SK-N-SH (cell line): ENCODE measurements at regions not wholly inside any gene's neighbourhood (a gene's known extent, or its start where the extent isn't known, plus 50 kb on each side); places are given as distances from the start of the nearest gene placed in this dataset.

Source experiments
- CTCF ChIA-PET: fragments of 300-600, 350-600 bp; formaldehyde crosslinking; extraction: SDS; loops from one replicate; lab custom pipeline; 2021; lab: Yijun Ruan, JAX
- POLR2A ChIA-PET: fragments of 350-600 bp; sonication (Branson Sonifier 250); formaldehyde crosslinking; extraction: SDS; loops from one replicate; lab custom pipeline; 2020; ENCODE audit warnings: antibody characterized with exemption, inconsistent platforms; lab: Yijun Ruan, JAX
- DNase-seq: peaks from one replicate; pipeline ENCODE4 v3.0.0; 2012
- H2AFZ ChIP-seq: fragments of 200-600 bp; sonication (generic); 2 replicates; pipeline ENCODE4 v1.8.1; 2016; ENCODE audit warnings: antibody characterized with exemption, mild to moderate bottlenecking, low read depth
- H3F3A ChIP-seq: fragments of 200-600 bp; sonication (generic); replicated peaks from 2 replicates; pipeline ENCODE3; 2016; ENCODE audit warnings: antibody characterized with exemption, mild to moderate bottlenecking; ENCODE audit not compliant: insufficient read depth
- H3K27ac ChIP-seq, 2 experiments: fragments of 200-500 bp in 1 of 2; fragments of 200-600 bp in 1 of 2; sonication (Bioruptor generic) in 1 of 2; sonication (generic), shearing (Covaris generic) in 1 of 2; 2 replicates each; pipeline versions ENCODE4 v1.5.1 to v1.6.1; 2014 to 2016; ENCODE audit warnings: low read depth in 2 of 2, inconsistent platforms in 1 of 2, low read length in 1 of 2, mild to moderate bottlenecking in 1 of 2, mixed read lengths in 1 of 2
- H3K27me3 ChIP-seq: fragments of 200-600 bp; sonication (generic), shearing (Covaris generic); 2 replicates; pipeline ENCODE4 v1.6.1; 2016; ENCODE audit warnings: mixed run types; ENCODE audit not compliant: insufficient read depth
- H3K36me3 ChIP-seq, 2 experiments: fragments of 200-500 bp in 1 of 2; fragments of 200-600 bp in 1 of 2; sonication (Bioruptor generic) in 1 of 2; sonication (generic) in 1 of 2; replicated peaks in 1 of 2; 2 replicates each; pipeline versions ENCODE3 to v1.5.1; 2014 to 2016; ENCODE audit warnings: low read length in 1 of 2, mild to moderate bottlenecking in 1 of 2; ENCODE audit not compliant: insufficient read depth in 2 of 2, control insufficient read depth in 1 of 2
- H3K4me1 ChIP-seq, 2 experiments: fragments of 200-500 bp in 1 of 2; fragments of 200-600 bp in 1 of 2; sonication (Bioruptor generic) in 1 of 2; sonication (generic), shearing (Covaris generic) in 1 of 2; 2 replicates each; pipeline versions ENCODE4 v1.5.1 to v1.6.1; 2014 to 2016; ENCODE audit warnings: low read depth in 1 of 2, low read length in 1 of 2, mixed run types in 1 of 2; ENCODE audit not compliant: insufficient read depth in 2 of 2, control insufficient read depth in 1 of 2
- H3K4me2 ChIP-seq: fragments of 200-600 bp; sonication (generic), shearing (Covaris generic); 2 replicates; pipeline ENCODE4 v1.6.1; 2017; ENCODE audit warnings: mixed run types
- H3K4me3 ChIP-seq, 2 experiments: fragments of 200-500 bp in 1 of 2; fragments of 200-600 bp in 1 of 2; sonication (Bioruptor generic) in 1 of 2; sonication (generic), shearing (Covaris generic) in 1 of 2; 2 replicates each; pipeline versions ENCODE4 v1.5.1 to v1.8.1; 2014 to 2016; ENCODE audit warnings: low read depth in 2 of 2, inconsistent platforms in 1 of 2, low read length in 1 of 2, mild to moderate bottlenecking in 1 of 2, mixed read lengths in 1 of 2, moderate library complexity in 1 of 2
- H3K79me2 ChIP-seq: fragments of 200-600 bp; sonication (generic); 2 replicates; pipeline ENCODE4 v1.8.1; 2017; ENCODE audit warnings: mild to moderate bottlenecking; ENCODE audit not compliant: insufficient read depth
- H3K9ac ChIP-seq: fragments of 200-600 bp; sonication (generic); 2 replicates; pipeline ENCODE4 v1.6.1; 2017; ENCODE audit warnings: mixed run types
- H3K9me2 ChIP-seq: fragments of 200-600 bp; sonication (generic); 2 replicates; pipeline ENCODE4 v1.6.1; 2017; ENCODE audit warnings: mixed run types
- H3K9me3 ChIP-seq: fragments of 200-600 bp; sonication (generic); 2 replicates; pipeline ENCODE4 v1.6.1; 2017; ENCODE audit warnings: mixed run types, mild to moderate bottlenecking, moderate library complexity
- H4K20me1 ChIP-seq: fragments of 200-600 bp; sonication (generic); 2 replicates; pipeline ENCODE4 v1.6.1; 2017; ENCODE audit warnings: mild to moderate bottlenecking, mixed run types; ENCODE audit not compliant: insufficient read depth
- CHD2 ChIP-seq: fragments of 150-350 bp; IDR thresholded peaks from 2 replicates; pipeline ENCODE4 v1.6.1; 2018; ENCODE audit warnings: low read length; ENCODE audit not compliant: partially characterized antibody
- ELF1 ChIP-seq: IDR thresholded peaks from 2 replicates; pipeline ENCODE4 v1.4.0; 2012
- FOSL2 ChIP-seq: IDR thresholded peaks from 2 replicates; pipeline ENCODE4 v1.4.0; 2012; ENCODE audit warnings: low read depth, mild to moderate bottlenecking, moderate library complexity, borderline replicate concordance
- GABPA ChIP-seq: IDR thresholded peaks from 2 replicates; pipeline ENCODE4 v1.4.0; 2012; ENCODE audit warnings: low read depth, mild to moderate bottlenecking
- GATA2 ChIP-seq: sonication (generic); formaldehyde crosslinking; IDR thresholded peaks from 2 replicates; pipeline ENCODE4 v1.5.0; 2020; ENCODE audit warnings: mild to moderate bottlenecking, missing genetic modification reagents
- JUND ChIP-seq: IDR thresholded peaks from 2 replicates; pipeline ENCODE4 v1.4.0; 2012
- MEF2A ChIP-seq: IDR thresholded peaks from 2 replicates; pipeline ENCODE4 v1.4.0; 2012; ENCODE audit warnings: low read depth, borderline replicate concordance
- MXI1 ChIP-seq: IDR thresholded peaks from 2 replicates; pipeline ENCODE4 v1.6.1; 2012; ENCODE audit warnings: mild to moderate bottlenecking, low read depth, low read length, improper control_type of control experiment
- NFIC ChIP-seq: IDR thresholded peaks from 2 replicates; pipeline ENCODE4 v1.4.0; 2012; ENCODE audit warnings: borderline replicate concordance
- PBX3 ChIP-seq: IDR thresholded peaks from 2 replicates; pipeline ENCODE4; 2012
- RXRA ChIP-seq: IDR thresholded peaks from 2 replicates; pipeline ENCODE4 v1.4.0; 2012; ENCODE audit warnings: low read depth, mild to moderate bottlenecking, borderline replicate concordance
- SIN3A ChIP-seq: IDR thresholded peaks from 2 replicates; pipeline ENCODE4 v1.6.1; 2012; ENCODE audit warnings: low read depth, mild to moderate bottlenecking, low read length, moderate library complexity, borderline replicate concordance
- SMC3 ChIP-seq: IDR thresholded peaks from 2 replicates; pipeline ENCODE4 v1.6.1; 2012; ENCODE audit warnings: low read depth, low read length, improper control_type of control experiment
- TAF1 ChIP-seq: IDR thresholded peaks from 2 replicates; pipeline ENCODE4 v1.6.1; 2012; ENCODE audit warnings: low read depth, mild to moderate bottlenecking, low read length, moderate library complexity, borderline replicate concordance
- TCF12 ChIP-seq: IDR thresholded peaks from 2 replicates; pipeline ENCODE4 v1.4.0; 2012
- WGBS: methylation state at CpG from one replicate; pipeline ENCODE4 v1.1.6; 2017; ENCODE audit warnings: low lambda C conversion rate; 5-methylcytosine and 5-hydroxymethylcytosine counted together
- TF ChIP-seq, protein P1 (sequence below): IDR thresholded peaks from 2 replicates; pipeline ENCODE4 v1.4.0; 2012; ENCODE audit warnings: low read depth
- TF ChIP-seq, protein P2 (sequence below): IDR thresholded peaks from 2 replicates; pipeline ENCODE4 v1.6.1; 2012; ENCODE audit warnings: mild to moderate bottlenecking, low read depth, low read length, moderate library complexity
- TF ChIP-seq, protein P3 (sequence below): IDR thresholded peaks from 2 replicates; pipeline ENCODE4 v1.4.0; 2012; ENCODE audit warnings: low read depth, borderline replicate concordance
- TF ChIP-seq, protein P4 (sequence below): IDR thresholded peaks from 2 replicates; pipeline ENCODE4 v1.4.0; 2012; ENCODE audit warnings: low read depth, borderline replicate concordance

DNA sequence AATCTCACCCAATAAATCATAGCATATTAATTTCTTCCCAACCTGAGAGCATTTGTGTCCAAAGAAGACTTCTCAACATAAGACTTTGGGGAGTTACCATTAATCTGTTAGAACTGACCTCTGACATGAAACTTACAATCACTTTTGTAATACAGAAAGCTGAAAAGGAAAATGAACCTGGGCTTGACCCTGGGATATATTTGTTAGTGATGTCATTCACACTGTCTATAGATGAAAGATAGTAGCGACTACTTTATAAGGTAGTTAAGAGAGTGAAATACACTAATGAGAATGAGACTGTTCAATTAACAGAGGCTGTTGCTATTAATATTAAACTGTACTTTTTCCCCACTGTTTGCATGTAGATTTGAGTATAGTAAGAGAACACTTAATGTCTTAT is 1334.8 kb upstream of the TMEM132C start:
- H3K9me3 ChIP-seq = no peaks in the 10 kb centered on the region
- H3K27ac ChIP-seq = no peak overlapping the region
- no peaks in the 10 kb centered on the region for H3K4me1 ChIP-seq
- H3K36me3 ChIP-seq = no peaks in the 10 kb centered on the region
- no peak overlapping the region for H3K9ac ChIP-seq
- H4K20me1 ChIP-seq = no peaks in the 10 kb centered on the region
- H3K9me2 ChIP-seq = no peaks in the 10 kb centered on the region
- H3K4me2 ChIP-seq = no peak overlapping the region
- TF ChIP-seq NFIC (no peak), MEF2A (no peak), TCF12 (no peak), RXRA (no peak), FOSL2 (no peak), JUND (no peak), SIN3A (no peak)
- TF ChIP-seq, protein P1, sequence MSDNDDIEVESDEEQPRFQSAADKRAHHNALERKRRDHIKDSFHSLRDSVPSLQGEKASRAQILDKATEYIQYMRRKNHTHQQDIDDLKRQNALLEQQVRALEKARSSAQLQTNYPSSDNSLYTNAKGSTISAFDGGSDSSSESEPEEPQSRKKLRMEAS = no peak
- H3F3A ChIP-seq = no peaks in the 10 kb centered on the region
- ChIA-PET POLR2A (no interaction called here), CTCF (no interaction called here)
- WGBS = 14% methylated on average over 1 of the region's 1 CpG
- no peak overlapping the region for H3K4me3 ChIP-seq
- H2AFZ ChIP-seq = no peak overlapping the region
- H3K79me2 ChIP-seq = no peaks in the 10 kb centered on the region
- no peak for DNase-seq
- H3K27me3 ChIP-seq = no peaks in the 10 kb centered on the region

- H3K9ac ChIP-seq = no peak overlapping the region
- CTCF ChIA-PET = no interaction called here
- POLR2A ChIA-PET = no interaction called here
- no peak overlapping the region for H2AFZ ChIP-seq
- no peak for DNase-seq
- H3K36me3 ChIP-seq = no peaks in the 10 kb centered on the region
- H3K4me3 ChIP-seq = no peak overlapping the region
- WGBS = 46% methylated on average over 4 of the region's 4 CpGs
- H4K20me1 ChIP-seq = no peaks in the 10 kb centered on the region
- no peaks in the 10 kb centered on the region for H3F3A ChIP-seq
- TF ChIP-seq TAF1 (no peak), RXRA (no peak), CHD2 (no peak), GATA2 (CRISPR knock-in tag) (no peak), PBX3 (no peak), SMC3 (no peak), ELF1 (no peak), GABPA (no peak), MXI1 (no peak), NFIC (no peak), MEF2A (no peak), FOSL2 (no peak)
- TF ChIP-seq, protein P2, sequence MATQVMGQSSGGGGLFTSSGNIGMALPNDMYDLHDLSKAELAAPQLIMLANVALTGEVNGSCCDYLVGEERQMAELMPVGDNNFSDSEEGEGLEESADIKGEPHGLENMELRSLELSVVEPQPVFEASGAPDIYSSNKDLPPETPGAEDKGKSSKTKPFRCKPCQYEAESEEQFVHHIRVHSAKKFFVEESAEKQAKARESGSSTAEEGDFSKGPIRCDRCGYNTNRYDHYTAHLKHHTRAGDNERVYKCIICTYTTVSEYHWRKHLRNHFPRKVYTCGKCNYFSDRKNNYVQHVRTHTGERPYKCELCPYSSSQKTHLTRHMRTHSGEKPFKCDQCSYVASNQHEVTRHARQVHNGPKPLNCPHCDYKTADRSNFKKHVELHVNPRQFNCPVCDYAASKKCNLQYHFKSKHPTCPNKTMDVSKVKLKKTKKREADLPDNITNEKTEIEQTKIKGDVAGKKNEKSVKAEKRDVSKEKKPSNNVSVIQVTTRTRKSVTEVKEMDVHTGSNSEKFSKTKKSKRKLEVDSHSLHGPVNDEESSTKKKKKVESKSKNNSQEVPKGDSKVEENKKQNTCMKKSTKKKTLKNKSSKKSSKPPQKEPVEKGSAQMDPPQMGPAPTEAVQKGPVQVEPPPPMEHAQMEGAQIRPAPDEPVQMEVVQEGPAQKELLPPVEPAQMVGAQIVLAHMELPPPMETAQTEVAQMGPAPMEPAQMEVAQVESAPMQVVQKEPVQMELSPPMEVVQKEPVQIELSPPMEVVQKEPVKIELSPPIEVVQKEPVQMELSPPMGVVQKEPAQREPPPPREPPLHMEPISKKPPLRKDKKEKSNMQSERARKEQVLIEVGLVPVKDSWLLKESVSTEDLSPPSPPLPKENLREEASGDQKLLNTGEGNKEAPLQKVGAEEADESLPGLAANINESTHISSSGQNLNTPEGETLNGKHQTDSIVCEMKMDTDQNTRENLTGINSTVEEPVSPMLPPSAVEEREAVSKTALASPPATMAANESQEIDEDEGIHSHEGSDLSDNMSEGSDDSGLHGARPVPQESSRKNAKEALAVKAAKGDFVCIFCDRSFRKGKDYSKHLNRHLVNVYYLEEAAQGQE = no peak
- TF ChIP-seq, protein P1 = no peak
- TF ChIP-seq, protein P3, sequence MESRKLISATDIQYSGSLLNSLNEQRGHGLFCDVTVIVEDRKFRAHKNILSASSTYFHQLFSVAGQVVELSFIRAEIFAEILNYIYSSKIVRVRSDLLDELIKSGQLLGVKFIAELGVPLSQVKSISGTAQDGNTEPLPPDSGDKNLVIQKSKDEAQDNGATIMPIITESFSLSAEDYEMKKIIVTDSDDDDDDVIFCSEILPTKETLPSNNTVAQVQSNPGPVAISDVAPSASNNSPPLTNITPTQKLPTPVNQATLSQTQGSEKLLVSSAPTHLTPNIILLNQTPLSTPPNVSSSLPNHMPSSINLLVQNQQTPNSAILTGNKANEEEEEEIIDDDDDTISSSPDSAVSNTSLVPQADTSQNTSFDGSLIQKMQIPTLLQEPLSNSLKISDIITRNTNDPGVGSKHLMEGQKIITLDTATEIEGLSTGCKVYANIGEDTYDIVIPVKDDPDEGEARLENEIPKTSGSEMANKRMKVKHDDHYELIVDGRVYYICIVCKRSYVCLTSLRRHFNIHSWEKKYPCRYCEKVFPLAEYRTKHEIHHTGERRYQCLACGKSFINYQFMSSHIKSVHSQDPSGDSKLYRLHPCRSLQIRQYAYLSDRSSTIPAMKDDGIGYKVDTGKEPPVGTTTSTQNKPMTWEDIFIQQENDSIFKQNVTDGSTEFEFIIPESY = no peak
- TF ChIP-seq, protein P4, sequence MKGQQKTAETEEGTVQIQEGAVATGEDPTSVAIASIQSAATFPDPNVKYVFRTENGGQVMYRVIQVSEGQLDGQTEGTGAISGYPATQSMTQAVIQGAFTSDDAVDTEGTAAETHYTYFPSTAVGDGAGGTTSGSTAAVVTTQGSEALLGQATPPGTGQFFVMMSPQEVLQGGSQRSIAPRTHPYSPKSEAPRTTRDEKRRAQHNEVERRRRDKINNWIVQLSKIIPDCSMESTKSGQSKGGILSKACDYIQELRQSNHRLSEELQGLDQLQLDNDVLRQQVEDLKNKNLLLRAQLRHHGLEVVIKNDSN = no peak
- TF ChIP-seq, all 33 proteins: peak for 0
- Histone ChIP-seq H3K79me2 (no peaks in the 10 kb centered on the region), H3K9me3 (no peaks in the 10 kb centered on the region), H3K9me2 (no peaks in the 10 kb centered on the region), H3K27ac (no peak overlapping the region), H3K4me2 (no peak overlapping the region), H3K4me1 (no peaks in the 10 kb centered on the region), H3K27me3 (no peaks in the 10 kb centered on the region)
Observed at GRCh38 chr12:126935435-126935834, 1331.5 kb upstream of the TMEM132C start.
